OCI-LY7 (cell line): ENCODE measurements at regions not wholly inside any gene's neighbourhood (a gene's known extent, or its start where the extent isn't known, plus 50 kb on each side); places are given as distances from the start of the nearest gene placed in this dataset.

Experiments used
- BruUV-seq: library from RNA; stranded (reverse); fragments of 400-500 nt; replicated peaks from 2 replicates; lab custom pipeline; 2021; lab: Mats Ljungman, UMichigan
- CTCF ChIA-PET: fragments of 300-600 bp; sonication (Branson Sonifier 250); formaldehyde crosslinking; loops from one replicate; lab custom pipeline; 2022; ENCODE audit warnings: antibody characterized with exemption; ENCODE audit not compliant: unreplicated experiment; lab: Charles Lee
- POLR2A ChIA-PET: fragments of 300-600 bp; sonication (Branson Sonifier 250); formaldehyde crosslinking; loops from one replicate; lab custom pipeline; 2022; ENCODE audit warnings: antibody characterized with exemption; lab: Charles Lee
- DNase-seq: peaks from one replicate; pipeline ENCODE4 v3.0.0-alpha.2; 2015; ENCODE audit warnings: low spot score
- H2AFZ ChIP-seq: fragments of 200-600 bp; sonication (generic), shearing (Covaris generic); 2 replicates; pipeline ENCODE4 v1.6.1; 2014; ENCODE audit warnings: mild to moderate bottlenecking, antibody characterized with exemption, low read length, moderate library complexity
- H3K27ac ChIP-seq: fragments of 200-600 bp; sonication (generic); 2 replicates; pipeline ENCODE4 v1.5.1; 2014; ENCODE audit warnings: mixed run types, low read depth, mild to moderate bottlenecking, moderate library complexity, low read length, inconsistent platforms; ENCODE audit not compliant: poor library complexity, severe bottlenecking
- H3K36me3 ChIP-seq: fragments of 200-600 bp; sonication (generic); 2 replicates; pipeline ENCODE4 v1.6.1; 2014; ENCODE audit warnings: mild to moderate bottlenecking, antibody characterized with exemption, low read length, moderate library complexity, mixed read lengths; ENCODE audit not compliant: insufficient read depth
- H3K4me1 ChIP-seq: fragments of 200-600 bp; sonication (generic); 2 replicates; pipeline ENCODE4 v1.5.1; 2014; ENCODE audit warnings: mild to moderate bottlenecking, low read length; ENCODE audit not compliant: insufficient read depth, poor library complexity, severe bottlenecking
- H3K4me2 ChIP-seq: fragments of 200-600 bp; sonication (generic); 2 replicates; pipeline ENCODE4 v1.6.1; 2014; ENCODE audit warnings: mild to moderate bottlenecking, low read length
- H3K4me3 ChIP-seq: fragments of 200-600 bp; sonication (generic); 2 replicates; pipeline ENCODE4 v1.5.1; 2014; ENCODE audit warnings: mild to moderate bottlenecking, low read depth, low read length; ENCODE audit not compliant: poor library complexity, severe bottlenecking
- H3K79me2 ChIP-seq: fragments of 200-600 bp; sonication (generic); 2 replicates; pipeline ENCODE4 v1.6.1; 2016; ENCODE audit warnings: low read depth, mild to moderate bottlenecking, low read length, moderate library complexity, mixed read lengths; ENCODE audit not compliant: insufficient read depth
- H3K9me2 ChIP-seq: fragments of 200-600 bp; sonication (generic); 2 replicates; pipeline ENCODE4 v1.6.1; 2016; ENCODE audit warnings: mild to moderate bottlenecking, low read length, mixed read lengths; ENCODE audit not compliant: insufficient read depth
- H3K9me3 ChIP-seq: fragments of 200-600 bp; sonication (generic); 2 replicates; pipeline ENCODE4 v1.6.1; 2014; ENCODE audit warnings: mild to moderate bottlenecking, mixed run types, low read length, mixed read lengths
- H4K20me1 ChIP-seq: fragments of 200-600 bp; sonication (generic); 2 replicates; pipeline ENCODE4 v1.6.1; 2014; ENCODE audit warnings: mild to moderate bottlenecking, antibody characterized with exemption, low read length, moderate library complexity, mixed read lengths; ENCODE audit not compliant: insufficient read depth
- EZH2phosphoT487 ChIP-seq: fragments of 200-600 bp; sonication (generic); IDR thresholded peaks from 2 replicates; pipeline ENCODE4 v1.6.1; 2018; ENCODE audit warnings: low read depth, borderline replicate concordance, mild to moderate bottlenecking, mixed run types, antibody characterized with exemption, low read length, moderate library complexity, mixed read lengths
- intact Hi-C: fragments of 100-400 bp; cut with micrococcal nuclease; formaldehyde crosslinking; loops from one replicate; pipeline ENCODE4 v1.10.0; 2022; ENCODE audit not compliant: unreplicated experiment
- TF ChIP-seq, protein P1 (sequence below): fragments of 200-600 bp; sonication (generic); conservative IDR thresholded peaks from 2 replicates; pipeline ENCODE4 v1.5.1; 2014; ENCODE audit warnings: mild to moderate bottlenecking, antibody characterized with exemption, low read length, moderate library complexity, mixed read lengths

- no peaks in the 10 kb centered on the region for H3K36me3 ChIP-seq
- H3K79me2 ChIP-seq: no peaks in the 10 kb centered on the region
- no peak overlapping the region for H3K4me2 ChIP-seq
- no peaks in the 10 kb centered on the region for H4K20me1 ChIP-seq
- no peaks in the 10 kb centered on the region for H3K9me3 ChIP-seq
- TF ChIP-seq, protein P1, sequence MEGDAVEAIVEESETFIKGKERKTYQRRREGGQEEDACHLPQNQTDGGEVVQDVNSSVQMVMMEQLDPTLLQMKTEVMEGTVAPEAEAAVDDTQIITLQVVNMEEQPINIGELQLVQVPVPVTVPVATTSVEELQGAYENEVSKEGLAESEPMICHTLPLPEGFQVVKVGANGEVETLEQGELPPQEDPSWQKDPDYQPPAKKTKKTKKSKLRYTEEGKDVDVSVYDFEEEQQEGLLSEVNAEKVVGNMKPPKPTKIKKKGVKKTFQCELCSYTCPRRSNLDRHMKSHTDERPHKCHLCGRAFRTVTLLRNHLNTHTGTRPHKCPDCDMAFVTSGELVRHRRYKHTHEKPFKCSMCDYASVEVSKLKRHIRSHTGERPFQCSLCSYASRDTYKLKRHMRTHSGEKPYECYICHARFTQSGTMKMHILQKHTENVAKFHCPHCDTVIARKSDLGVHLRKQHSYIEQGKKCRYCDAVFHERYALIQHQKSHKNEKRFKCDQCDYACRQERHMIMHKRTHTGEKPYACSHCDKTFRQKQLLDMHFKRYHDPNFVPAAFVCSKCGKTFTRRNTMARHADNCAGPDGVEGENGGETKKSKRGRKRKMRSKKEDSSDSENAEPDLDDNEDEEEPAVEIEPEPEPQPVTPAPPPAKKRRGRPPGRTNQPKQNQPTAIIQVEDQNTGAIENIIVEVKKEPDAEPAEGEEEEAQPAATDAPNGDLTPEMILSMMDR: no peak
- no peak for TF ChIP-seq EZH2phosphoT487
- ChIA-PET POLR2A (interaction anchor here (0.6 to 1.1 kb wide), 3 partner anchors 9 to 305 kb away, joined by 3 read pairs; no protein-coding TSS in a partner anchor), CTCF (no interaction called here)
- intact Hi-C loops: no loop called here
- no peak overlapping the region for H3K27ac ChIP-seq
- H3K9me2 ChIP-seq: no peaks in the 10 kb centered on the region
- H2AFZ ChIP-seq: no peak overlapping the region
- DNase-seq: no peak
- no TSS peak for BruUV-seq
- H3K4me1 ChIP-seq: no peaks in the 10 kb centered on the region
- H3K4me3 ChIP-seq: no peak overlapping the region
Observed at GRCh38 chr21:28496517-28496916, 496.2 kb downstream of the LTN1 start.

GRCh38 chr21:28492127-28492526 is 500.6 kb downstream of the LTN1 start:
- Histone ChIP-seq H3K9me2 (no peaks in the 10 kb centered on the region), H4K20me1 (no peaks in the 10 kb centered on the region), H3K4me3 (no peak overlapping the region), H3K4me1 (no peaks in the 10 kb centered on the region), H2AFZ (no peak overlapping the region), H3K79me2 (no peaks in the 10 kb centered on the region), H3K27ac (no peak overlapping the region), H3K36me3 (no peaks in the 10 kb centered on the region), H3K9me3 (no peaks in the 10 kb centered on the region), H3K4me2 (no peak overlapping the region)
- ChIA-PET POLR2A (interaction anchor here (0.5 to 0.7 kb wide), 6 partner anchors 10 to 749 kb away, joined by 3 to 7 read pairs (median 4); no protein-coding TSS in a partner anchor), CTCF (interaction anchor here (0.6 kb wide), 1 partner anchor 77 kb away, joined by 3 read pairs; no protein-coding TSS in a partner anchor)
- TF ChIP-seq, protein P1: no peak
- TF ChIP-seq EZH2phosphoT487: no peak
- intact Hi-C loops: no loop called here
- no TSS peak for BruUV-seq
- DNase-seq: no peak

- H3K4me2 ChIP-seq: no peak overlapping the region
- no peaks in the 10 kb centered on the region for H3K36me3 ChIP-seq
- no peaks in the 10 kb centered on the region for H4K20me1 ChIP-seq
- H3K79me2 ChIP-seq: no peaks in the 10 kb centered on the region
- H2AFZ ChIP-seq: no peak overlapping the region
- intact Hi-C loops: no loop called here
- H3K9me2 ChIP-seq: no peaks in the 10 kb centered on the region
- H3K4me1 ChIP-seq: no peaks in the 10 kb centered on the region
- BruUV-seq: no TSS peak
- no peaks in the 10 kb centered on the region for H3K9me3 ChIP-seq
- H3K27ac ChIP-seq: no peak overlapping the region
- no peak for DNase-seq
- ChIA-PET CTCF (no interaction called here), POLR2A (interaction anchor here (0.6 to 0.8 kb wide), 2 partner anchors 15 to 26 kb away, joined by 3 read pairs; no protein-coding TSS in a partner anchor)
- TF ChIP-seq, protein P1: no peak
- no peak for TF ChIP-seq EZH2phosphoT487
- H3K4me3 ChIP-seq: no peak overlapping the region
Observed at GRCh38 chr21:28489821-28490350, 502.8 kb downstream of the LTN1 start.
